Fibroblast of mammary gland (primary cell): ENCODE measurements at regions not wholly inside any gene's neighbourhood (a gene's known extent, or its start where the extent isn't known, plus 50 kb on each side); places are given as distances from the start of the nearest gene placed in this dataset.

Experiments used
- DNase-seq: peaks from one replicate; pipeline ENCODE4 v3.0.0-alpha.2; 2010; ENCODE audit warnings: low read depth
- H3K4me3 ChIP-seq: 2 replicates; pipeline ENCODE4 v1.5.1; 2011; ENCODE audit warnings: low read depth, mild to moderate bottlenecking, low read length, moderate library complexity; ENCODE audit not compliant: control insufficient read depth
- TF ChIP-seq, protein P1 (sequence below): conservative IDR thresholded peaks from 2 replicates; pipeline ENCODE4 v1.5.1; 2011; ENCODE audit warnings: low read depth, low read length, inconsistent platforms; ENCODE audit not compliant: control insufficient read depth, insufficient read depth

DNA sequence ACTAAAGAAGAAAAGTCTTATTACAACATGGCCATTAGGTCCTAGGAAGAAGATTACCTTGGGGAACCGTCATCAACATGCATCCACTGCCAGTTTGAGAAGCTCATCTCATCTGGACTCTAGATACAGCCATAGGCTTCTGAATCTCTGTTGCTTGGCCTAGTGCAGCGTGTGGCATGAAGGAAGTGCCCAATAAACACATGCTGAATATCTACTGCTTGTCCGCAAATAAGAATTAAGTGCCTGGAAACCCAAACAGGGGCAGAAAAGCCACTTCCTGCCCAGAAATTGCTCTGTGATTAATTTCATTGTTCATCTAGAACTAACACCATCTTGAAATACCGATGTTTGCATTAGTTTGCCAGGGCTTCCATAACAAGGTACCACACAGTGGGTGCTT lies 241.1 kb upstream of the KLF3 start:
- TF ChIP-seq, protein P1, sequence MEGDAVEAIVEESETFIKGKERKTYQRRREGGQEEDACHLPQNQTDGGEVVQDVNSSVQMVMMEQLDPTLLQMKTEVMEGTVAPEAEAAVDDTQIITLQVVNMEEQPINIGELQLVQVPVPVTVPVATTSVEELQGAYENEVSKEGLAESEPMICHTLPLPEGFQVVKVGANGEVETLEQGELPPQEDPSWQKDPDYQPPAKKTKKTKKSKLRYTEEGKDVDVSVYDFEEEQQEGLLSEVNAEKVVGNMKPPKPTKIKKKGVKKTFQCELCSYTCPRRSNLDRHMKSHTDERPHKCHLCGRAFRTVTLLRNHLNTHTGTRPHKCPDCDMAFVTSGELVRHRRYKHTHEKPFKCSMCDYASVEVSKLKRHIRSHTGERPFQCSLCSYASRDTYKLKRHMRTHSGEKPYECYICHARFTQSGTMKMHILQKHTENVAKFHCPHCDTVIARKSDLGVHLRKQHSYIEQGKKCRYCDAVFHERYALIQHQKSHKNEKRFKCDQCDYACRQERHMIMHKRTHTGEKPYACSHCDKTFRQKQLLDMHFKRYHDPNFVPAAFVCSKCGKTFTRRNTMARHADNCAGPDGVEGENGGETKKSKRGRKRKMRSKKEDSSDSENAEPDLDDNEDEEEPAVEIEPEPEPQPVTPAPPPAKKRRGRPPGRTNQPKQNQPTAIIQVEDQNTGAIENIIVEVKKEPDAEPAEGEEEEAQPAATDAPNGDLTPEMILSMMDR: no peak
- no peak for DNase-seq

GRCh38 chr4:38424151-38424871 lies 239.7 kb upstream of the KLF3 start:
- TF ChIP-seq, protein P1: no peak
- DNase-seq: no peak
- no peak overlapping the region for H3K4me3 ChIP-seq

More for the DNA sequence above, 241.1 kb upstream of the KLF3 start:
- H3K4me3 ChIP-seq: no peak overlapping the region

- no peak overlapping the region for H3K4me3 ChIP-seq
- DNase-seq: no peak
- TF ChIP-seq, protein P1: no peak
Observed at GRCh38 chr4:38426532-38426931, 237.5 kb upstream of the KLF3 start.

DNA sequence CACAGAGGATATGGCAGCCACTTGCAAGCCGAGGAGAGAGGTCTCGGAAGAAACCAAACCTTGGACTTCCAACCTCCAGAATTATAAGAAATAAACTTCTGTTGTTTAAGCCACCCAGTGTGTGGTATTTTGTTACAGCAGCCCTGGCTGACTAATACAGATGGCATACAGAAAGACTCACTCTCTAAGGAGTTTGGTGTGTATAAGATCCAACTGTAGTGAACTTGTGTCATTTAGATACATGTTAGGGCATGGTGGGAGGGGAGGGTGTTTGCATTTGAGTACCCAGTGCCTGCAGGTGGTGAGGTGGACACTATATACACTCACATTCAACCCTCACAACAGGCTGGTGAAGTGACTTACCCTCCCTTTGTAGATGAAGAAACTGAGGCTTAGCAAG lies 233.2 kb upstream of the KLF3 start:
- no peak overlapping the region for H3K4me3 ChIP-seq
- DNase-seq: no peak
- TF ChIP-seq, protein P1: no peak

DNA sequence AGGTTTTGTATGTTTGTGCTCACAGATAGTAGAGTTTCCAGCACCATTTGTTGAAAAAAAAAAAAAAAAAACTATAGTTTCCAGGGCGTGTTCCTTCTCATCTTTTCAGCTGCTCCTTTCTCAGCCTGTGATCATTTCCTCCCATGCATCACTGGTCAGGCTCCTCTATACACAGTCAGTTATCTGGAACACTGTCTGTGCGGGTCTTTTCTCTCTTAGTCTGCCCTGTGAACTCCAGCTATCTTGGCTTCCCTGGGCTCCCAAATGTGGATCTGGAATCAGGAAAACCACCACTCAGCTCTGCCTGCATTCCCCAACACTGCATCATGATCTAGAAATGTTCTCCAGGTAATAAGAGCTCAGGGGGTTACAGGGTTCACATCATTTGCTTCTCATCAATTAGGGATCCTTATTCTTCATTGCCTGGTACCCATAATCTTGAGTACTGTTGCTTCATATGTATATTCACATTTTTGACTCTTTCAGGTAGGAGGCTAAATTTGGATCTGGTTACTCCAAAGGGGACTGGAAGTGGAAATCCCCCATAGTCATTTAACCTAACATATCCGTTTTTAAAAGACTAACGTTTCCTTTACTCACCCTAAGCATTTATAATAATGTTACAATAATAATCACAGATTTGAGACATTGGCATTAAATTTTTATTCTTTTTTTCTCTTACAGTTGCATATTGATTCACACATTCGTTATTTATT lies 221.8 kb upstream of the KLF3 start:
- no peak for DNase-seq
- TF ChIP-seq, protein P1: no peak
- H3K4me3 ChIP-seq: no peak overlapping the region

GRCh38 chr4:38449506-38450174 lies 214.4 kb upstream of the KLF3 start:
- TF ChIP-seq, protein P1: no peak
- peak; percentile 7 for DNase-seq
- no peak overlapping the region for H3K4me3 ChIP-seq
